ENCODE measurements at regions not wholly inside any gene's neighbourhood (a gene's known extent, or its start where the extent isn't known, plus 50 kb on each side); places are given as distances from the start of the nearest gene placed in this dataset.

- no peaks in the 10 kb centered on the region for H3K27me3 Mint-ChIP-seq (ENCODE audit: low read depth)
These were observed 353.4 kb upstream of the VRK2 start for GRCh38 chr2:57693177-57693576.

More at GRCh38 chr2:57693177-57693576, 353.4 kb upstream of the VRK2 start:
- DNase-seq = no peak
- H3K27ac ChIP-seq (ENCODE audit: insufficient read length, low read depth, low read length) = no peak overlapping the region
- peaks cover 13 to 22% of the 10 kb centered on the region in 2 experiments for H3K4me1 Mint-ChIP-seq
- H3K23ac ChIP-seq (ENCODE audit: insufficient read length, low read depth, low read length) = no peak overlapping the region
- H4K20me1 ChIP-seq (ENCODE audit: control insufficient read depth, insufficient read depth, insufficient read length) = no peaks in the 10 kb centered on the region
- H3K56ac ChIP-seq (ENCODE audit: insufficient read length, low read depth, low read length) = no peak overlapping the region
- no peak overlapping the region for H3K4me2 ChIP-seq (ENCODE audit: insufficient read depth, insufficient read length, low read length)
- no peak overlapping the region for H2BK15ac ChIP-seq (ENCODE audit: low read depth, low read length)
- no peak for TF ChIP-seq CTCF (conservative IDR thresholded peaks at IDR 0.05)
- no peak overlapping the region for H4K91ac ChIP-seq (ENCODE audit: insufficient read length, low read depth, low read length)
- no peaks in the 10 kb centered on the region for H3K9me3 ChIP-seq (ENCODE audit: control insufficient read depth, low read depth, low read length)
- no peak overlapping the region for H3K27ac Mint-ChIP-seq
- H3K18ac ChIP-seq (ENCODE audit: insufficient read length, low read depth, low read length) = no peak overlapping the region
- peaks cover 19 to 26% of the 10 kb centered on the region in 2 experiments for H3K9me3 Mint-ChIP-seq
- H3K79me1 ChIP-seq (ENCODE audit: insufficient read depth, low read depth, low read length, poor library complexity, severe bottlenecking) = no peaks in the 10 kb centered on the region
- H2BK20ac ChIP-seq (ENCODE audit: low read depth, low read length, poor library complexity, severe bottlenecking) = no peak overlapping the region
- H4K8ac ChIP-seq (replicated peaks; ENCODE audit: insufficient read length, low read depth, low read length) = no peak overlapping the region
- H3K36me3 Mint-ChIP-seq (ENCODE audit: insufficient read depth in 1 of 3, low read depth in 3 of 3) = peaks cover 5 to 26% (median 25%) of the 10 kb centered on the region in 3 experiments; a peak in 6 of 7 replicates
- no peak overlapping the region for H3T11ph ChIP-seq (ENCODE audit: low read length)
- H3K79me2 ChIP-seq (ENCODE audit: insufficient read depth, low read length) = no peaks in the 10 kb centered on the region
- no peak overlapping the region for H3K9ac ChIP-seq (ENCODE audit: extremely low read depth, insufficient read length, low read length)
- H2AK5ac ChIP-seq (ENCODE audit: insufficient read length, low read length) = no peak overlapping the region
- no peaks in the 10 kb centered on the region for H3K27me3 ChIP-seq (ENCODE audit: insufficient read depth, low read length)
- H3K14ac ChIP-seq (ENCODE audit: insufficient read depth, low read length) = no peak overlapping the region
- H2BK12ac ChIP-seq (ENCODE audit: insufficient read length, low read depth, low read length) = no peak overlapping the region
- H3K4me1 ChIP-seq (ENCODE audit: insufficient read depth, low read length) = no peaks in the 10 kb centered on the region; the same call in 1 of the 2 replicates
- no peak overlapping the region for H3K4ac ChIP-seq (ENCODE audit: low read depth, low read length)
- H4K5ac ChIP-seq (ENCODE audit: insufficient read length, low read depth, low read length) = no peak overlapping the region
- no peaks in the 10 kb centered on the region for H3K23me2 ChIP-seq (ENCODE audit: insufficient read length, low read depth, low read length, poor library complexity, severe bottlenecking)
- no peak overlapping the region for H3K4me3 Mint-ChIP-seq
- no peak overlapping the region for H2BK5ac ChIP-seq (ENCODE audit: insufficient read length, low read length)
- no peak overlapping the region for H2BK120ac ChIP-seq (ENCODE audit: low read depth, low read length, poor library complexity, severe bottlenecking)
- H2AFZ ChIP-seq (ENCODE audit: low read length) = no peak overlapping the region

Data from H9 (cell line).